ENCODE measurements at regions not wholly inside any gene's neighbourhood (a gene's known extent, or its start where the extent isn't known, plus 50 kb on each side); places are given as distances from the start of the nearest gene placed in this dataset.

GRCh38 chr10:111612273-111612672 lies 535.4 kb downstream of the ADRA2A start:
- no peak for TF ChIP-seq ATF3 (IDR thresholded peaks at IDR 0.05; ENCODE audit: borderline replicate concordance, extremely low read depth, low read depth, low read length)
- no peak for TF ChIP-seq REST (IDR thresholded peaks at IDR 0.05; ENCODE audit: low read depth, low read length)
- no peak for TF ChIP-seq EGR1 (IDR thresholded peaks at IDR 0.05; ENCODE audit: borderline replicate concordance in 1 of 2, low read depth in 2 of 2, low read length in 2 of 2)
- no peak for TF ChIP-seq POLR2A (IDR thresholded peaks at IDR 0.05; ENCODE audit: low read depth, low read length)
- TF ChIP-seq CEBPB (IDR thresholded peaks at IDR 0.05; ENCODE audit: borderline replicate concordance in 1 of 2, low read depth in 2 of 2, low read length in 2 of 2): no peak
- TF ChIP-seq JUNB (IDR thresholded peaks at IDR 0.05): no peak
- no peak for TF ChIP-seq CTCF (IDR thresholded peaks at IDR 0.05 in 2 of 3, conservative IDR thresholded peaks at IDR 0.05 in 1 of 3; ENCODE audit: control insufficient read depth in 2 of 3, extremely low read depth in 1 of 3, insufficient read depth in 1 of 3, low read depth in 3 of 3, low read length in 3 of 3)
- TF ChIP-seq RCOR1 (conservative IDR thresholded peaks at IDR 0.05; ENCODE audit: low read depth, low read length): no peak
- TF ChIP-seq CHD2 (IDR thresholded peaks at IDR 0.05; ENCODE audit: borderline replicate concordance, low read depth, low read length): no peak
- TF ChIP-seq MXI1 (IDR thresholded peaks at IDR 0.05; ENCODE audit: low read depth, low read length): no peak
